ENCODE measurements at regions not wholly inside any gene's neighbourhood (a gene's known extent, or its start where the extent isn't known, plus 50 kb on each side); places are given as distances from the start of the nearest gene placed in this dataset.

DNA sequence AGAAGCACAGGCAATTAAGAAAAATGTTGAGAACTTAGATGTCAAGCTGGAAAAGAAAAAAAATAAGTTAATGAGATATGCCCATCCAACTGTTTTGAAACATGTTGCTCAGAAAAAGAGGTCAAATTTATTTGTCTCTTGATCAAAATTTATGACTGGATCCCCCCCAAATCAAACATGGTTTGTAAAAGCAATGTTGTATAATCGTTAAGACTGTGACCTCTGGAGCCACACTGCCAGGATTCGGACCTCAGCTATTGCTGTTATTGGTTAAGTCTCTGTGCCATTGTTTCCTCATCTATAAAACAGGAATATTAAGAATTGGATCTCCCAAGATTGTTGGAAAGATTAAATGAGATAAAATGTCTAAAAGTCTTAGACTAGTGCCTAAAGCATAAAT is 51.9 kb upstream of the LRRK2 start:
- in situ Hi-C loops (cut with MboI; ENCODE audit: low pct_ligation_motif_present in 1 of 4, low pct_unique_long_range_greater_than_20kb in 1 of 4, low sequenced_read_pairs in 3 of 4) (loop anchor here in 1 of 4 donors (25.0 kb wide), 1 partner anchor 139 kb away; no protein-coding TSS in a partner anchor), intact Hi-C loops (cut with DNase I; ENCODE audit: low total_unique reads) (no loop called here)
- Histone ChIP-seq H3K27me3 (no peaks in the 10 kb centered on the region), H3K36me3 (no peaks in the 10 kb centered on the region), H3K4me1 (no peaks in the 10 kb centered on the region), H3K9me3 (no peaks in the 10 kb centered on the region), H3K4me3 (no peak overlapping the region), H3K27ac (no peak overlapping the region)
- WGBS, 2 donors (ENCODE audit: low coverage in 1 of 2), result 33 to 56% methylated on average over 2 of the region's 2 CpGs
- DNase-seq, result no peak
- no peak for TF ChIP-seq POLR2AphosphoS5 (IDR thresholded peaks at IDR 0.05)
- no peak for TF ChIP-seq POLR2A (IDR thresholded peaks at IDR 0.05)
- TF ChIP-seq, protein P1, sequence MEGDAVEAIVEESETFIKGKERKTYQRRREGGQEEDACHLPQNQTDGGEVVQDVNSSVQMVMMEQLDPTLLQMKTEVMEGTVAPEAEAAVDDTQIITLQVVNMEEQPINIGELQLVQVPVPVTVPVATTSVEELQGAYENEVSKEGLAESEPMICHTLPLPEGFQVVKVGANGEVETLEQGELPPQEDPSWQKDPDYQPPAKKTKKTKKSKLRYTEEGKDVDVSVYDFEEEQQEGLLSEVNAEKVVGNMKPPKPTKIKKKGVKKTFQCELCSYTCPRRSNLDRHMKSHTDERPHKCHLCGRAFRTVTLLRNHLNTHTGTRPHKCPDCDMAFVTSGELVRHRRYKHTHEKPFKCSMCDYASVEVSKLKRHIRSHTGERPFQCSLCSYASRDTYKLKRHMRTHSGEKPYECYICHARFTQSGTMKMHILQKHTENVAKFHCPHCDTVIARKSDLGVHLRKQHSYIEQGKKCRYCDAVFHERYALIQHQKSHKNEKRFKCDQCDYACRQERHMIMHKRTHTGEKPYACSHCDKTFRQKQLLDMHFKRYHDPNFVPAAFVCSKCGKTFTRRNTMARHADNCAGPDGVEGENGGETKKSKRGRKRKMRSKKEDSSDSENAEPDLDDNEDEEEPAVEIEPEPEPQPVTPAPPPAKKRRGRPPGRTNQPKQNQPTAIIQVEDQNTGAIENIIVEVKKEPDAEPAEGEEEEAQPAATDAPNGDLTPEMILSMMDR (IDR thresholded peaks at IDR 0.05), result no peak
- no peak for TF ChIP-seq EP300 (IDR thresholded peaks at IDR 0.05; ENCODE audit: low read depth)

DNA sequence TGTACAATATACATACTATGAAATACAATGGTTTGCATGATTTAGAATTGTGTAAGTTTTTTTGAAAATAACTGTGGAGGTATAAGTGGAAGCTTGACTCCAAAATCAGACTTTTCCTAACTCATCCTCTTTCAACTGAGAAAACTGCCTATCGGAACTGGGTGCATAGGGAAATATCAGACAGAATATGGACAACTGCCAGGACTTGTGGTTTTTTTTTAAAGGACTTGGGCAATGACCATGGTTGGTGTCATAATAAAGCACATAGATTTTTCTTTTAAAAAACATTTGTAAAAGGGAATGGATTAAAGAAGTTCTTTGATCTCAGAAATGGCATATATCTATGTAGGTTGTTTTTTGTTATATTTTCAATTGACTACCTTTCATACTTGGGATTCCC is 53.3 kb upstream of the LRRK2 start:
- TF ChIP-seq POLR2AphosphoS5 (IDR thresholded peaks at IDR 0.05) (no peak), POLR2A (IDR thresholded peaks at IDR 0.05) (no peak), EP300 (IDR thresholded peaks at IDR 0.05; ENCODE audit: low read depth) (no peak)
- TF ChIP-seq, protein P1 (IDR thresholded peaks at IDR 0.05), result no peak
- Histone ChIP-seq H3K27ac (no peak overlapping the region), H3K9me3 (no peaks in the 10 kb centered on the region), H3K36me3 (no peaks in the 10 kb centered on the region), H3K4me1 (no peaks in the 10 kb centered on the region), H3K4me3 (no peak overlapping the region), H3K27me3 (no peaks in the 10 kb centered on the region)
- WGBS, 2 donors (ENCODE audit: low coverage in 1 of 2), result 53 to 83% methylated on average over 1 of the region's 1 CpG
- in situ Hi-C loops (cut with MboI; ENCODE audit: low pct_ligation_motif_present in 1 of 4, low pct_unique_long_range_greater_than_20kb in 1 of 4, low sequenced_read_pairs in 3 of 4), result loop anchor here in 1 of 4 donors (25.0 kb wide), 1 partner anchor 141 kb away; no protein-coding TSS in a partner anchor
- intact Hi-C loops (cut with DNase I; ENCODE audit: low total_unique reads), result no loop called here
- no peak for DNase-seq

DNA sequence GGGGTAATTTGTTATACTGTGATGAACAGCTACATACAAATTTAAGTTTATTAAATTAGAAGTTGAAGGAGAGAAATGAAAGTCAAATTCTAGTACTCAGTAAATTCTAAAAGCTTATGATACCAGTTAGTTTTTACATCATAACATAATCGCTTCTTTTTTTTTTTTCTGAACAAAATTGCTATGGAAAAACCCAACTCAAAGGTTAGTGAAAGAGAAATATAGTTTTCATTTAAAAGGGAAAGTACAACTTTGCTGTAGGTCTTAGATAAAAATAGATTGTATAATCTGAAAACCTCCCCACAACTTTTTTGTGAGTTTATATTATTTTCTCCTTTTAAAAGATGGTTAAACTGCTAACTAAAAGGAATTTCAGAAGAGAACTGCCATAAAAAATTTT is 53.7 kb upstream of the LRRK2 start:
- no peaks in the 10 kb centered on the region for H3K36me3 ChIP-seq
- in situ Hi-C loops (cut with MboI; ENCODE audit: low pct_ligation_motif_present in 1 of 4, low pct_unique_long_range_greater_than_20kb in 1 of 4, low sequenced_read_pairs in 3 of 4) (loop anchor here in 1 of 4 donors (25.0 kb wide), 1 partner anchor 141 kb away; no protein-coding TSS in a partner anchor), intact Hi-C loops (cut with DNase I; ENCODE audit: low total_unique reads) (no loop called here)
- no peak for DNase-seq
- H3K9me3 ChIP-seq, result no peaks in the 10 kb centered on the region
- no peak for TF ChIP-seq POLR2AphosphoS5 (IDR thresholded peaks at IDR 0.05)
- TF ChIP-seq EP300 (IDR thresholded peaks at IDR 0.05; ENCODE audit: low read depth), result no peak
- no peak for TF ChIP-seq POLR2A (IDR thresholded peaks at IDR 0.05)
- TF ChIP-seq, protein P1 (IDR thresholded peaks at IDR 0.05), result no peak
- no peak overlapping the region for H3K4me3 ChIP-seq
- no peak overlapping the region for H3K27ac ChIP-seq
- no peaks in the 10 kb centered on the region for H3K4me1 ChIP-seq
- H3K27me3 ChIP-seq, result no peaks in the 10 kb centered on the region
- WGBS, 2 donors (ENCODE audit: low coverage in 1 of 2), result 75 to 83% methylated on average over 1 of the region's 1 CpG

DNA sequence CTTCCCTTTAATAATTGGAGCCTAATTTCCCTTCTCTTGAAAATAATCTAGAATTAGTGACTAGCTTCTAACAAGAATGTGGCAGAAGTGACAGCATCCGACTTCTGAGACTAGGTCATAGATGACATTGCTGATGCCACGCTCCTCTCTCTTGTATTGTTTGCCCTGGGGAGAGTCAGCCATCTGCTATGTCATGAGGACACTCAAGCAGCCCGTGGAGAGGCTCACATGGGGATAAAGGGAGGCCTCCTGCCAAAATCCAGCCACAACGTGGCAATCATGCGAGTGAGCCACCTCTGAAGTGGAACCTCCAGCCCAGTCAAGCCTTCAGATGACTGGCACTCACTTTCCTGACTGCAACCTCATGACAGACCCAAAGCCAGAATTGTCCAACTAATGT is 54.2 kb upstream of the LRRK2 start:
- H3K4me1 ChIP-seq, result no peaks in the 10 kb centered on the region
- intact Hi-C loops (cut with DNase I; ENCODE audit: low total_unique reads), result no loop called here
- WGBS, 2 donors (ENCODE audit: low coverage in 1 of 2), result 56 to 70% methylated on average over 3 to 5 of the region's 5 CpGs
- no peaks in the 10 kb centered on the region for H3K36me3 ChIP-seq
- no peak for TF ChIP-seq EP300 (IDR thresholded peaks at IDR 0.05; ENCODE audit: low read depth)
- no peak for TF ChIP-seq POLR2AphosphoS5 (IDR thresholded peaks at IDR 0.05)
- TF ChIP-seq POLR2A (IDR thresholded peaks at IDR 0.05), result no peak
- TF ChIP-seq, protein P1 (IDR thresholded peaks at IDR 0.05), result no peak
- no peak overlapping the region for H3K27ac ChIP-seq
- in situ Hi-C loops (cut with MboI; ENCODE audit: low pct_ligation_motif_present in 1 of 4, low pct_unique_long_range_greater_than_20kb in 1 of 4, low sequenced_read_pairs in 3 of 4), result loop anchor here in 1 of 4 donors (25.0 kb wide), 1 partner anchor 142 kb away; no protein-coding TSS in a partner anchor
- no peaks in the 10 kb centered on the region for H3K27me3 ChIP-seq
- no peaks in the 10 kb centered on the region for H3K9me3 ChIP-seq
- no peak for DNase-seq
- H3K4me3 ChIP-seq, result no peak overlapping the region

Measured in transverse colon (tissue), 4 donors.